DND-41 (cell line): ENCODE measurements at regions not wholly inside any gene's neighbourhood (a gene's known extent, or its start where the extent isn't known, plus 50 kb on each side); places are given as distances from the start of the nearest gene placed in this dataset.

Experiments used
- ATAC-seq: fragments of 200-7000 bp; cut with Tn5 transposase; 3 replicates; pipeline ENCODE4 v1.9.1; 2021; ENCODE audit warnings: low read depth; ENCODE audit not compliant: insufficient read depth
- DNase-seq: peaks from one replicate; pipeline ENCODE4 v3.0.0-alpha.2; 2020
- H2AFZ ChIP-seq: 2 replicates; pipeline ENCODE4 v1.6.0; 2012; ENCODE audit warnings: low read depth, low read length
- H3K27ac ChIP-seq: 2 replicates; pipeline ENCODE4 v1.5.1; 2012; ENCODE audit warnings: low read length, inconsistent platforms
- H3K27me3 ChIP-seq: fragments of 200-600 bp; sonication (generic); 2 replicates; pipeline ENCODE4 v1.6.0; 2012; ENCODE audit warnings: low read length, mild to moderate bottlenecking, inconsistent platforms; ENCODE audit not compliant: insufficient read depth, poor library complexity
- H3K36me3 ChIP-seq: 2 replicates; pipeline ENCODE4 v1.5.1; 2012; ENCODE audit warnings: low read length, inconsistent platforms; ENCODE audit not compliant: insufficient read depth
- H3K4me1 ChIP-seq: 2 replicates; pipeline ENCODE4 v1.5.1; 2012; ENCODE audit warnings: mild to moderate bottlenecking, low read length; ENCODE audit not compliant: insufficient read depth
- H3K4me2 ChIP-seq: 2 replicates; pipeline ENCODE4 v1.6.0; 2012; ENCODE audit warnings: mild to moderate bottlenecking, moderate library complexity, low read length, inconsistent platforms; ENCODE audit not compliant: insufficient read depth
- H3K4me3 ChIP-seq, 2 experiments: fragments of 200-600 bp in 1 of 2; shearing (Covaris generic) in 1 of 2; 2 replicates each; pipeline ENCODE4 v1.5.1; 2012 to 2016; ENCODE audit warnings: inconsistent platforms in 2 of 2, low read length in 2 of 2, mild to moderate bottlenecking in 2 of 2, low read depth in 1 of 2, moderate library complexity in 1 of 2
- H3K79me2 ChIP-seq: 2 replicates; pipeline ENCODE4 v1.6.0; 2012; ENCODE audit warnings: low read length, inconsistent platforms; ENCODE audit not compliant: insufficient read depth
- H3K9ac ChIP-seq: 2 replicates; pipeline ENCODE4 v1.6.0; 2012; ENCODE audit warnings: low read depth, mild to moderate bottlenecking, inconsistent platforms, low read length, moderate library complexity
- H3K9me3 ChIP-seq: 2 replicates; pipeline ENCODE4 v1.5.1; 2012; ENCODE audit warnings: low read length, moderate library complexity, mild to moderate bottlenecking, inconsistent platforms; ENCODE audit not compliant: insufficient read depth, severe bottlenecking
- H4K20me1 ChIP-seq: 2 replicates; pipeline ENCODE4 v1.6.0; 2012; ENCODE audit warnings: low read length; ENCODE audit not compliant: insufficient read depth
- EZH2 ChIP-seq: IDR thresholded peaks from 3 replicates; pipeline ENCODE4 v1.6.1; 2012; ENCODE audit warnings: borderline replicate concordance, low read depth, mild to moderate bottlenecking, moderate library complexity, low read length, inconsistent platforms; ENCODE audit not compliant: severe bottlenecking
- TF ChIP-seq, protein P1 (sequence below): IDR thresholded peaks from 2 replicates; pipeline ENCODE4 v1.5.1; 2012; ENCODE audit warnings: borderline replicate concordance, low read length, moderate library complexity, mild to moderate bottlenecking; ENCODE audit not compliant: poor library complexity, severe bottlenecking; ENCODE audit errors: extremely low read depth

DNA sequence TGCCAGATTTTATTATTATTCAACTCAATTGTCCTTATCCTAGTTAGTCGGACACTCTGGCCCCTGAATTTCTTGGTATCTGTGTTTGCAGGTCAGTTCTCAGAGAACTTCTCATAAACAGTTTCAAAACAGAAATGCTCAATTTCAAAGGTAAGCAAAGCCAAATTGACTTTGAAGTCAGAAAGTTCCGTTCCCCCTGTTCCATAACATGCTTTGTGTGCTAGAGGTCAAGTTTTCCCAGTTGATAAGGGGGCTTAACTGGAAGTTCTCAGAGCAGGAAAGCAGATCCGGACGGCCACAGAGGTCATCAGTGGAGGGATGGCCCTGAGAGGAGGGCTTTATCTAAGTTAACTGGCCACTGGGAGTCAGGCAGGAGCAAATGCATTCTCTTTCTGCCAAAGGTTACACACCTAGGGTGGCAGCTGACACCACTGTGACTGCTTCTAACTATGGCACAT lies 417.2 kb downstream of the COG6 start:
- H3K27ac ChIP-seq: no peak overlapping the region
- no peak overlapping the region for H3K9ac ChIP-seq
- no peaks in the 10 kb centered on the region for H4K20me1 ChIP-seq
- no peak overlapping the region for H2AFZ ChIP-seq
- H3K4me2 ChIP-seq: no peak overlapping the region
- H3K4me1 ChIP-seq: no peaks in the 10 kb centered on the region
- H3K36me3 ChIP-seq: no peaks in the 10 kb centered on the region
- H3K9me3 ChIP-seq: no peaks in the 10 kb centered on the region
- DNase-seq (no peak), ATAC-seq (no peak)
- TF ChIP-seq EZH2: no peak
- TF ChIP-seq, protein P1, sequence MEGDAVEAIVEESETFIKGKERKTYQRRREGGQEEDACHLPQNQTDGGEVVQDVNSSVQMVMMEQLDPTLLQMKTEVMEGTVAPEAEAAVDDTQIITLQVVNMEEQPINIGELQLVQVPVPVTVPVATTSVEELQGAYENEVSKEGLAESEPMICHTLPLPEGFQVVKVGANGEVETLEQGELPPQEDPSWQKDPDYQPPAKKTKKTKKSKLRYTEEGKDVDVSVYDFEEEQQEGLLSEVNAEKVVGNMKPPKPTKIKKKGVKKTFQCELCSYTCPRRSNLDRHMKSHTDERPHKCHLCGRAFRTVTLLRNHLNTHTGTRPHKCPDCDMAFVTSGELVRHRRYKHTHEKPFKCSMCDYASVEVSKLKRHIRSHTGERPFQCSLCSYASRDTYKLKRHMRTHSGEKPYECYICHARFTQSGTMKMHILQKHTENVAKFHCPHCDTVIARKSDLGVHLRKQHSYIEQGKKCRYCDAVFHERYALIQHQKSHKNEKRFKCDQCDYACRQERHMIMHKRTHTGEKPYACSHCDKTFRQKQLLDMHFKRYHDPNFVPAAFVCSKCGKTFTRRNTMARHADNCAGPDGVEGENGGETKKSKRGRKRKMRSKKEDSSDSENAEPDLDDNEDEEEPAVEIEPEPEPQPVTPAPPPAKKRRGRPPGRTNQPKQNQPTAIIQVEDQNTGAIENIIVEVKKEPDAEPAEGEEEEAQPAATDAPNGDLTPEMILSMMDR: no peak
- no peaks in the 10 kb centered on the region for H3K27me3 ChIP-seq
- H3K79me2 ChIP-seq: no peaks in the 10 kb centered on the region
- H3K4me3 ChIP-seq: no peak overlapping the region

DNA sequence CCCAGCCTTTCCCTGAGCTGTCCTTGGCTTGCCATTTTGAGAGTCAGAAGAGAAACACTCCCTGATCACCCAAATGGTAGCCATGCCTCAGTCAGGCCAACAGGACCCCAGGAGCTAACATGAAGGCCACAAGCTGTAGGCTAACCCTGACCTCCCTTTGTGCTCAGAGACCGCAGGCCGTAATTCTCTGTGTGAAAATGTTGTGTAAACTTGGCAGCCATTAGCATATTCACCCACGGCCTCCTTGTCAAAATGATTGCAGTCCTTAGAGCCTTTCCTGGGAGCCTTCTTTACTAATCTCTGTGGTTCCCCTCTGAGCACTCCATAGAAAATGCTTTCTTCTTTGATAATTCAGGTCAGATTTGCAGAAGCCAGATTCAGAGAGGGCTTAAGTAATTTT lies 418.9 kb downstream of the COG6 start:
- H2AFZ ChIP-seq: no peak overlapping the region
- no peaks in the 10 kb centered on the region for H3K4me1 ChIP-seq
- no peak overlapping the region for H3K4me2 ChIP-seq
- TF ChIP-seq EZH2: no peak
- TF ChIP-seq, protein P1: no peak
- no peaks in the 10 kb centered on the region for H3K9me3 ChIP-seq
- DNase-seq: no peak
- no peaks in the 10 kb centered on the region for H3K36me3 ChIP-seq
- no peaks in the 10 kb centered on the region for H4K20me1 ChIP-seq
- no peak overlapping the region for H3K27ac ChIP-seq
- H3K27me3 ChIP-seq: no peaks in the 10 kb centered on the region
- H3K79me2 ChIP-seq: no peaks in the 10 kb centered on the region
- no peak overlapping the region for H3K4me3 ChIP-seq
- ATAC-seq: no peak
- H3K9ac ChIP-seq: no peak overlapping the region

DNA sequence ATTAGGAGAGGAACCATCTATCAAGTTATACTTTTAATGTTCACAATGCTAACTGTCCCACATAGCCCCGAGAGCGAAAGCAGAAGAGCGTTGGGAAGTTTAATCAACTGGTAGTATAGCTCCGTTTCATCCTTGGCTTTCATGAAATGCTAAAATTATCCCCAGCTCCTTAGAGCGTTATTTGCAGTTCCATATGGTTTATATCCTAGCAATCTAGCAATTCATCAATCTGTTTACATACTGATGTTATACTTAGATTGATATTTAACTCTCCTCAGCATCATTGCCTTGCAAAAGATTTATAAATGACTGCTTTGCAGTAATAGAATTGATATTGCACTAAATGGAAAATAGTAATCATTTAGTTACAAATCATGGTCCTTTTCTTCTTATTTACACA lies 419.8 kb downstream of the COG6 start:
- no peaks in the 10 kb centered on the region for H3K36me3 ChIP-seq
- H3K9me3 ChIP-seq: no peaks in the 10 kb centered on the region
- DNase-seq: no peak
- H3K9ac ChIP-seq: no peak overlapping the region
- no peak overlapping the region for H2AFZ ChIP-seq
- TF ChIP-seq, protein P1: no peak
- no peak for TF ChIP-seq EZH2
- H3K27ac ChIP-seq: no peak overlapping the region
- no peak overlapping the region for H3K4me3 ChIP-seq
- no peaks in the 10 kb centered on the region for H3K79me2 ChIP-seq
- no peak for ATAC-seq
- no peaks in the 10 kb centered on the region for H3K4me1 ChIP-seq
- no peaks in the 10 kb centered on the region for H3K27me3 ChIP-seq
- no peaks in the 10 kb centered on the region for H4K20me1 ChIP-seq
- no peak overlapping the region for H3K4me2 ChIP-seq

DNA sequence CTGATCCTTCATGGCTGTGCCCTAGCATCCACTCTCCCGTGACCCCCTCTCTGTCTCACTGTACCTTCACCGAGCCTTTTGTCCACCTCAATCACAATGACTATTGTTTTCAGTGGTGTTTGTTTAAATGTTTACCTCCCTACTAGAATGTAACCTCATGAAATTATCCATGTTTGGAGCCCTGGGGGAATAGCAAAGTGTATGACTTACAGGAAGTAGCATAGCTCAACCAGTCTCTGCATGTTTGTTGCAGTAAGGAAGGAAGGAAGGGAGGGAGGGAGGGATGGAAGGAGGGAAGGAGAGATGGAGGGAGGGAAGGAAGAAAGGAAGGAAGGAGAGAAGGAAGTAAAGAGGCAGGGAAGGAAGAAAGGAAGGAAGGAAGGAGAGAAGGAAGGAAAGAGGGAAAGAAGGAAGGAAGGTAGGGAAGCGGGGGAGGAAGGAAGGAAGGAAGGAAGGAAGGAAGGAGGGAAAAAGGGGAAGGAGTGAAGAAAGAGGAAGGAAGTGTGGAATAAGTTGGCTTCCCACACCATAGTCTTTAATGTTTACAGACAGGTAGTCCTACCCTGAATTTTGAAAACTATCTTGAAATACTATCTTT lies 421.4 kb downstream of the COG6 start:
- DNase-seq: no peak
- no peak overlapping the region for H2AFZ ChIP-seq
- H4K20me1 ChIP-seq: no peaks in the 10 kb centered on the region
- no peak for ATAC-seq
- H3K4me2 ChIP-seq: no peak overlapping the region
- TF ChIP-seq EZH2: no peak
- TF ChIP-seq, protein P1: no peak
- no peak overlapping the region for H3K27ac ChIP-seq
- H3K9me3 ChIP-seq: no peaks in the 10 kb centered on the region
- H3K9ac ChIP-seq: no peak overlapping the region
- no peaks in the 10 kb centered on the region for H3K79me2 ChIP-seq
- no peaks in the 10 kb centered on the region for H3K27me3 ChIP-seq
- H3K4me3 ChIP-seq: no peak overlapping the region
- no peaks in the 10 kb centered on the region for H3K4me1 ChIP-seq
- no peaks in the 10 kb centered on the region for H3K36me3 ChIP-seq
